22Rv1 (cell line): ENCODE measurements at regions not wholly inside any gene's neighbourhood (a gene's known extent, or its start where the extent isn't known, plus 50 kb on each side); places are given as distances from the start of the nearest gene placed in this dataset.

Experiments
- H3K27ac ChIP-seq: fragments of 450-650 bp; 2 replicates; pipeline ENCODE4 v1.5.1; 2017
- CTCF ChIP-seq: fragments of 450-650 bp; IDR thresholded peaks from 2 replicates; pipeline ENCODE4 v1.5.1; 2017; ENCODE audit warnings: mild to moderate bottlenecking
- ZFX ChIP-seq: fragments of 450-650 bp; IDR thresholded peaks from 2 replicates; pipeline ENCODE4 v1.6.1; 2017; ENCODE audit warnings: antibody characterized with exemption, borderline replicate concordance

- no peak overlapping the region for H3K27ac ChIP-seq
These were observed 136.1 kb upstream of the SLC4A4 start for GRCh38 chr4:71202705-71203104.

GRCh38 chr4:71204056-71204455 is 134.8 kb upstream of the SLC4A4 start:
- TF ChIP-seq ZFX: no peak
- no peak for TF ChIP-seq CTCF
- H3K27ac ChIP-seq: no peak overlapping the region

More at GRCh38 chr4:71202705-71203104, 136.1 kb upstream of the SLC4A4 start:
- TF ChIP-seq ZFX (no peak), CTCF (no peak)

- no peak for TF ChIP-seq ZFX
- TF ChIP-seq CTCF: no peak
- no peak overlapping the region for H3K27ac ChIP-seq
These were observed 132.1 kb upstream of the SLC4A4 start for GRCh38 chr4:71206763-71207162.

- no peak overlapping the region for H3K27ac ChIP-seq
- TF ChIP-seq ZFX: no peak
- TF ChIP-seq CTCF: no peak
These were observed 129.7 kb upstream of the SLC4A4 start for GRCh38 chr4:71209161-71209560.

GRCh38 chr4:71210823-71211222 is 128.0 kb upstream of the SLC4A4 start:
- TF ChIP-seq CTCF: no peak
- no peak for TF ChIP-seq ZFX
- H3K27ac ChIP-seq: no peak overlapping the region

- TF ChIP-seq ZFX (no peak), CTCF (no peak)
- H3K27ac ChIP-seq: no peak overlapping the region
These were observed 127.1 kb upstream of the SLC4A4 start for GRCh38 chr4:71211748-71212147.

- H3K27ac ChIP-seq: no peak overlapping the region
- TF ChIP-seq CTCF (no peak), ZFX (no peak)
These were observed 126.6 kb upstream of the SLC4A4 start for GRCh38 chr4:71212216-71212615.

- TF ChIP-seq ZFX: no peak
- TF ChIP-seq CTCF: no peak
- H3K27ac ChIP-seq: no peak overlapping the region
These were observed 124.2 kb upstream of the SLC4A4 start for GRCh38 chr4:71214578-71214977.
